ENCODE measurements at regions not wholly inside any gene's neighbourhood (a gene's known extent, or its start where the extent isn't known, plus 50 kb on each side); places are given as distances from the start of the nearest gene placed in this dataset.
A peak's percentile ranks its signal among the peaks of the same experiment; 100 is the strongest.

- DNase-seq (ENCODE audit: low read depth), result no peak
Measured at GRCh38 chr2:226223704-226224103, 575.9 kb downstream of the IRS1 start.

GRCh38 chr2:226220511-226220910 is 579.1 kb downstream of the IRS1 start:
- no peak for DNase-seq (ENCODE audit: low read depth)

GRCh38 chr2:226217191-226217590 is 582.4 kb downstream of the IRS1 start:
- no peak for DNase-seq (ENCODE audit: low read depth)

GRCh38 chr2:226216575-226216974 is 583.0 kb downstream of the IRS1 start:
- no peak for DNase-seq (ENCODE audit: low read depth)

GRCh38 chr2:226215902-226216503 is 583.6 kb downstream of the IRS1 start:
- peak; percentile 56 for DNase-seq (ENCODE audit: low read depth)

GRCh38 chr2:226213717-226214116 is 585.9 kb downstream of the IRS1 start:
- DNase-seq (ENCODE audit: low read depth), result peak; percentile 63

DNA sequence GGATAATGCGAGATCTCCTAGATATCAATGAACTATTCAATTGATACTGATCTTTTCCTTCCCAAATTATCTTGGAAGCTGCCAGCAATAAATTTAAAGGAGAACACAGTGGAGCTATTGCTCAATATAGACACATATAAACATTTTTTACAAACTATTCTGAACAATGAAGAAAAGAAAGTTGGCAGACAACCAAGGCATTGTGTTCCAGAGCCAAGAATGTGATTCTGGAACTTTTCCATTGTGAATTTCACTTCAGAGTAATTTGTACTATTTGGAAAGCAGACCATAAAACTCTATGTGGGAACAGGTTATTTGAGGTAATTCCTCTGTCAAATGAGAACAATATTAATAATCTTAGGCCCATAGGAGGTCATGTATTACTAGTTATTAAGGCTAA is 588.2 kb downstream of the IRS1 start:
- peak; percentile 87 for DNase-seq (ENCODE audit: low read depth)

DNA sequence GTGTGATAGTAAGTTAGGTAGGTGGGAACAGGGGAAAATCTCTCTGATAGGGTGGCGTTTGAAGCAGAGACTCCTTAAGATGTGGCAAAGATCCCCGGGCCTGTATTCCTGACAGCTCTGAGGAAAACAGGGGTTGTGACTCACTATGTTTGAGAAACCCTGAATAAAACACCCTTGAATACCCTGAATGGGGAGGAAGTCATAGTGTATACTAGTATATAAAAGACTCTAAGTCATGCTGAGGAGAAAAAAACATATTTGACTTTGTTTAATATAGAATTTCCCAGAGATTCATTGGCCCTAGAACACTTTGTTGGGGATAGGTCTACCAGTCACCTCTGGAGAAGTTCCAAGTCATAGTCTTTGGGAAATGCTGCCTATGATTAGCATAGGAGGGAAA is 590.9 kb downstream of the IRS1 start:
- DNase-seq (ENCODE audit: low read depth), result no peak

- DNase-seq (ENCODE audit: low read depth), result no peak
Measured at GRCh38 chr2:226207671-226208070, 591.9 kb downstream of the IRS1 start.

DNA sequence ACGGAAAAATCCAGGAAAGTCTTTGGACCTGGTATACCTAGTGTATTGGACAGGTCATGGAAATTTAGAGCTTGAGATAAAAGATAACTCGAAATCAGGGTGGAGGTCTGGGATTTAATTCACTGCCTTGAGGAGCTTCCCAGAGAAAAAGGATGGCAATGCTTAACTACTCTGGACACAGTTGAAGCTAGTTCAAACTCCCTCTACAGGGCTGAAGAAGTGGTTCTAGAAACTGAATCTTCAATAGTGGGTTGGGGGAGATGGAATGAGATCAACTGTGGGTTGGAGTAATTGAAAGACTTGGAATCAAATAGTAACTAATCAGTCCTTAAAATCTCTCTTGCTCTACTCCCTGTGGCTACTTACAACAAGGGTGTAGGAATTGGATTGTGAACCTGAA is 600.1 kb downstream of the IRS1 start:
- DNase-seq (ENCODE audit: low read depth), result no peak

DNA sequence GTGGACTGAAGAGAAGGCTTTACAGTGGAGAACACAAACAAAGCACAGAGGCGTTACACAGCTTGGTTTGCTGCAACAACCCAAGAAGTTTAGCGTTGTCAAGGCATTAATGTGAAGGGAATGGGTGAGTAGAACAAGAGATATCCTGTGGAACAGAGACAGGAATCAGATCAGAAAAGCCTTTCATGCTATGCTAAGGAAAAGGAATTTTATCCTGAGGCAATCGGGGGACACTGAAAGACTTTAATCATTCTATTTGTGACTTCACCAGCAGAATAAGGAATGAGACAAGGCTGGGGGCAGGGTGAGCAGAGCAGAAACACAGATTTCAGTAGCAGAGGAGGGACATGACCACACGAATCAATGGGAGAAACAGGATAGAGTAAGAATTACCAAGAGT is 600.7 kb downstream of the IRS1 start:
- DNase-seq (ENCODE audit: low read depth), result no peak

GRCh38 chr2:226190479-226191252 is 609.0 kb downstream of the IRS1 start:
- DNase-seq (ENCODE audit: low read depth), result peak; percentile 97

DNA sequence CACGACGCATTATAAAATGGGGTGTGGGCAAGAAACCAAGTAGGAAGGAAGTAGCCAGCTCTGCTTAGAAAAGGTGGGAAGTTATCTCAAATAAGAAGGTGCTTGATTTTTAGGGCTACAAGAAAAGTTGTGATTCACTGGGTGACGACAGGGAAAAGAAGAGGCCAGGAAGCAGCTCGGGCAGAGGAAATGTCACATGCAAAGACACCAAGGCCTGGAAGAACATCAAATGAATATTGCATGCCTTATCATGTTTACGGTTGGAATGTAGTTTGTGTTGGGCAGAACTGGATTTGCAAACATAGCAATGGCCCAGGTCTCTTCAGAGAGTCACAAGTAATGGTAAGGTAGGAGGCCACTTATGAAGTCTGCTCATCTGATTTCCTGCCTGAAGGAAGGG is 610.6 kb downstream of the IRS1 start:
- DNase-seq (ENCODE audit: low read depth), result no peak

DNA sequence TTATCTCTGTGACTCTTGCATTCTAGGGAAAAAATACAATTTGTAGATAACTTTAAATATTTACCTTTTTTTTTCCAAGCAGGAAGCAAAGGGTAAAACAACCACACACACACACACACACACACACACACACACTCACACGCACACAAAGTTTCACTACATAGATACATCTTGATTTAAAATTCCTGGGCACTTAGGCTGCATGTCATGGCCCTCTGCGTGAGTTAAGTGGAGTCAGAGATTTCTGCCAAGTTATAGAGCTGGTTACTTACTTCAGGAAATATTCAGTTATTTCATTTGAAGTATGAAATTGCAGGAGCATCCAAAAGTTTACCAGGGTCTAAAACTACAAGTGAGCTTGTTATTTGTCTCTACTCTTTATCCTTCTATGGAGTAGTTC is 612.0 kb downstream of the IRS1 start:
- DNase-seq (ENCODE audit: low read depth), result no peak

DNA sequence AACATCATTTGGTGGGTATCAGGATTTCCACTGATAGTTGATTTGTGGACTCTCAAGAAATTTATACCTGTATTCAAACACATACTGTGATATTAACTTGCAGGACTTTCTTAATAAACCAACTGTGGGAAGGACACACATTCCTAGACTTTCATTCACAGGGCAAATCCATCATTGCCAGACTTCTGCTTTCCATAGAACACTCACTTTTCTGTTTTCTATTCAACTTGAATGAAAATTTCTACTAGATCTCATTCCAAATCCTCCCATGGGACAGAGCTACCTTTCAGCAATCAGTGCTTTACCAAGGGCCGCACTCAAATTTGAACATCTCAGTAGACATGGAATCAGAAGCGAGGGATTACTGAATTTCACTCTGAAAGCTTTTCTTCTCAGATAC is 612.5 kb downstream of the IRS1 start:
- no peak for DNase-seq (ENCODE audit: low read depth)

DNA sequence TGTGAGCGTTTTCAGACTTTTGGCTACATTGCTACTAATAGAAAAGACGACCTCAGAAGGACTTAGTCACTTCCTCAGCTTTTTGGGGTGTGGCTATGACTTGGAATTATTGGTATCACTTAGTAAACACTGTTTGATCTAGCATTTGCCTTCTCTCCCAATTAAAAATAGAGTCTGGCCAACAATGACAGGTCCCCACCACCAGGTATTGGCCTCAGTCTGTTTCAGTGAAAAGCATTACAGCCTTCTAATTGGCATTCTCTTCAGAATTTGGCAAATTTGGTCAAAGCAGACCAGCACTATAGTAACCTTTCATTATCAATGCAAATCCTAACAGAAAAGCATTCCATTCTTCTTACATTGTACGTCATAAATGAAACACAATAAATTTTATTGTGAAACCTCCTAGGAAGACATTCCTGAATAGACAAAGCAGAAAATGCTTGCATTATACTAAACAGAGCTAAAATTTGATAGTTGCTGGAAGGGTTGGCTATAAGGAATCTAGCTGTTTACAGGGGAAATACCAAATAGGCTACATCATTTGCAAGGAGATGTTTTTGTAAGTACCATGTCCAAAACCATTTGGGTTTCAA is 613.9 kb downstream of the IRS1 start:
- peak; percentile 59 for DNase-seq (ENCODE audit: low read depth)

- peak; percentile 62 for DNase-seq (ENCODE audit: low read depth)
Measured at GRCh38 chr2:226184940-226185615, 614.5 kb downstream of the IRS1 start.

- peak; percentile 41 for DNase-seq (ENCODE audit: low read depth)
Measured at GRCh38 chr2:226184540-226184939, 615.1 kb downstream of the IRS1 start.

GRCh38 chr2:226183550-226183949 is 616.1 kb downstream of the IRS1 start:
- DNase-seq (ENCODE audit: low read depth), result peak; percentile 38

- no peak for DNase-seq (ENCODE audit: low read depth)
Measured at GRCh38 chr2:226183033-226183432, 616.6 kb downstream of the IRS1 start.

- DNase-seq (ENCODE audit: low read depth), result no peak
Measured at GRCh38 chr2:226181909-226182308, 617.7 kb downstream of the IRS1 start.

- no peak for DNase-seq (ENCODE audit: low read depth)
Measured at GRCh38 chr2:226180281-226180884, 619.2 kb downstream of the IRS1 start.

All from myocyte (in vitro differentiated cells).